H1 (cell line): ENCODE measurements at regions not wholly inside any gene's neighbourhood (a gene's known extent, or its start where the extent isn't known, plus 50 kb on each side); places are given as distances from the start of the nearest gene placed in this dataset.

Experiments
- EP300 ChIP-seq, 2 experiments: IDR thresholded peaks; 1 replicate in 1 of 2; 2 replicates in 1 of 2; pipeline ENCODE4 v1.6.1; 2011 to 2012; ENCODE audit warnings: low read depth in 2 of 2, low read length in 2 of 2, mild to moderate bottlenecking in 2 of 2, borderline replicate concordance in 1 of 2, inconsistent platforms in 1 of 2, moderate library complexity in 1 of 2
- MAX ChIP-seq: IDR thresholded peaks from 2 replicates; pipeline ENCODE4 v1.6.1; 2012; ENCODE audit warnings: inconsistent platforms
- POLR2A ChIP-seq, 2 experiments: IDR thresholded peaks; 1 replicate in 1 of 2; 2 replicates in 1 of 2; pipeline ENCODE4 v1.6.1; 2011; ENCODE audit warnings: low read depth in 2 of 2, low read length in 2 of 2, mild to moderate bottlenecking in 2 of 2; ENCODE audit errors: control extremely low read depth in 1 of 2

- TF ChIP-seq POLR2A (IDR thresholded peaks at IDR 0.05; ENCODE audit: control extremely low read depth in 1 of 2, low read depth in 2 of 2, low read length in 2 of 2) (no peak), MAX (no peak), EP300 (IDR thresholded peaks at IDR 0.05; ENCODE audit: borderline replicate concordance in 1 of 2, low read depth in 2 of 2, low read length in 2 of 2) (no peak)
These were observed 191.8 kb downstream of the FAM43A start for GRCh38 chr3:194877291-194878119.
